SK-N-SH (cell line): ENCODE measurements at regions not wholly inside any gene's neighbourhood (a gene's known extent, or its start where the extent isn't known, plus 50 kb on each side); places are given as distances from the start of the nearest gene placed in this dataset.
"Not testable (repeated sequence)": the region's sequence is repeated elsewhere in the genome, so short reads cannot be mapped to it uniquely, and the experiment has no call there.

ENCODE experiments used
- CTCF ChIA-PET: fragments of 300-600, 350-600 bp; formaldehyde crosslinking; extraction: SDS; loops from one replicate; lab custom pipeline; 2021; lab: Yijun Ruan, JAX
- POLR2A ChIA-PET: fragments of 350-600 bp; sonication (Branson Sonifier 250); formaldehyde crosslinking; extraction: SDS; loops from one replicate; lab custom pipeline; 2020; ENCODE audit warnings: antibody characterized with exemption, inconsistent platforms; lab: Yijun Ruan, JAX
- DNase-seq: peaks from one replicate; pipeline ENCODE4 v3.0.0; 2012
- H2AFZ ChIP-seq: fragments of 200-600 bp; sonication (generic); 2 replicates; pipeline ENCODE4 v1.8.1; 2016; ENCODE audit warnings: antibody characterized with exemption, mild to moderate bottlenecking, low read depth
- H3F3A ChIP-seq: fragments of 200-600 bp; sonication (generic); replicated peaks from 2 replicates; pipeline ENCODE3; 2016; ENCODE audit warnings: antibody characterized with exemption, mild to moderate bottlenecking; ENCODE audit not compliant: insufficient read depth
- H3K27ac ChIP-seq, 2 experiments: fragments of 200-500 bp in 1 of 2; fragments of 200-600 bp in 1 of 2; sonication (Bioruptor generic) in 1 of 2; sonication (generic), shearing (Covaris generic) in 1 of 2; 2 replicates each; pipeline versions ENCODE4 v1.5.1 to v1.6.1; 2014 to 2016; ENCODE audit warnings: low read depth in 2 of 2, inconsistent platforms in 1 of 2, low read length in 1 of 2, mild to moderate bottlenecking in 1 of 2, mixed read lengths in 1 of 2
- H3K27me3 ChIP-seq: fragments of 200-600 bp; sonication (generic), shearing (Covaris generic); 2 replicates; pipeline ENCODE4 v1.6.1; 2016; ENCODE audit warnings: mixed run types; ENCODE audit not compliant: insufficient read depth
- H3K36me3 ChIP-seq, 2 experiments: fragments of 200-500 bp in 1 of 2; fragments of 200-600 bp in 1 of 2; sonication (Bioruptor generic) in 1 of 2; sonication (generic) in 1 of 2; replicated peaks in 1 of 2; 2 replicates each; pipeline versions ENCODE3 to v1.5.1; 2014 to 2016; ENCODE audit warnings: low read length in 1 of 2, mild to moderate bottlenecking in 1 of 2; ENCODE audit not compliant: insufficient read depth in 2 of 2, control insufficient read depth in 1 of 2
- H3K4me1 ChIP-seq, 2 experiments: fragments of 200-500 bp in 1 of 2; fragments of 200-600 bp in 1 of 2; sonication (Bioruptor generic) in 1 of 2; sonication (generic), shearing (Covaris generic) in 1 of 2; 2 replicates each; pipeline versions ENCODE4 v1.5.1 to v1.6.1; 2014 to 2016; ENCODE audit warnings: low read depth in 1 of 2, low read length in 1 of 2, mixed run types in 1 of 2; ENCODE audit not compliant: insufficient read depth in 2 of 2, control insufficient read depth in 1 of 2
- H3K4me2 ChIP-seq: fragments of 200-600 bp; sonication (generic), shearing (Covaris generic); 2 replicates; pipeline ENCODE4 v1.6.1; 2017; ENCODE audit warnings: mixed run types
- H3K4me3 ChIP-seq, 2 experiments: fragments of 200-500 bp in 1 of 2; fragments of 200-600 bp in 1 of 2; sonication (Bioruptor generic) in 1 of 2; sonication (generic), shearing (Covaris generic) in 1 of 2; 2 replicates each; pipeline versions ENCODE4 v1.5.1 to v1.8.1; 2014 to 2016; ENCODE audit warnings: low read depth in 2 of 2, inconsistent platforms in 1 of 2, low read length in 1 of 2, mild to moderate bottlenecking in 1 of 2, mixed read lengths in 1 of 2, moderate library complexity in 1 of 2
- H3K79me2 ChIP-seq: fragments of 200-600 bp; sonication (generic); 2 replicates; pipeline ENCODE4 v1.8.1; 2017; ENCODE audit warnings: mild to moderate bottlenecking; ENCODE audit not compliant: insufficient read depth
- H3K9ac ChIP-seq: fragments of 200-600 bp; sonication (generic); 2 replicates; pipeline ENCODE4 v1.6.1; 2017; ENCODE audit warnings: mixed run types
- H3K9me2 ChIP-seq: fragments of 200-600 bp; sonication (generic); 2 replicates; pipeline ENCODE4 v1.6.1; 2017; ENCODE audit warnings: mixed run types
- H3K9me3 ChIP-seq: fragments of 200-600 bp; sonication (generic); 2 replicates; pipeline ENCODE4 v1.6.1; 2017; ENCODE audit warnings: mixed run types, mild to moderate bottlenecking, moderate library complexity
- H4K20me1 ChIP-seq: fragments of 200-600 bp; sonication (generic); 2 replicates; pipeline ENCODE4 v1.6.1; 2017; ENCODE audit warnings: mild to moderate bottlenecking, mixed run types; ENCODE audit not compliant: insufficient read depth
- CHD2 ChIP-seq: fragments of 150-350 bp; IDR thresholded peaks from 2 replicates; pipeline ENCODE4 v1.6.1; 2018; ENCODE audit warnings: low read length; ENCODE audit not compliant: partially characterized antibody
- EP300 ChIP-seq, 2 experiments: IDR thresholded peaks; 2 replicates each; pipeline versions ENCODE4 v1.4.0 to v1.6.1; 2012; ENCODE audit warnings: borderline replicate concordance in 1 of 2, low read depth in 1 of 2, low read length in 1 of 2
- FOSL2 ChIP-seq: IDR thresholded peaks from 2 replicates; pipeline ENCODE4 v1.4.0; 2012; ENCODE audit warnings: low read depth, mild to moderate bottlenecking, moderate library complexity, borderline replicate concordance
- FOXM1 ChIP-seq: IDR thresholded peaks from 2 replicates; pipeline ENCODE4 v1.4.0; 2012; ENCODE audit warnings: low read depth, mild to moderate bottlenecking
- GATA2 ChIP-seq: sonication (generic); formaldehyde crosslinking; IDR thresholded peaks from 2 replicates; pipeline ENCODE4 v1.5.0; 2020; ENCODE audit warnings: mild to moderate bottlenecking, missing genetic modification reagents
- JUND ChIP-seq: IDR thresholded peaks from 2 replicates; pipeline ENCODE4 v1.4.0; 2012
- RCOR1 ChIP-seq: fragments of 150-350 bp; IDR thresholded peaks from 2 replicates; pipeline ENCODE4 v1.6.1; 2017; ENCODE audit warnings: antibody characterized with exemption, low read length
- RFX5 ChIP-seq: IDR thresholded peaks from 2 replicates; pipeline ENCODE4 v1.6.1; 2012; ENCODE audit warnings: mild to moderate bottlenecking, improper control_type of control experiment, low read length
- TCF12 ChIP-seq: IDR thresholded peaks from 2 replicates; pipeline ENCODE4 v1.4.0; 2012
- YY1 ChIP-seq: IDR thresholded peaks from 2 replicates; pipeline ENCODE4 v1.4.0; 2012; ENCODE audit warnings: low read depth, mild to moderate bottlenecking
- WGBS: methylation state at CpG from one replicate; pipeline ENCODE4 v1.1.6; 2017; ENCODE audit warnings: low lambda C conversion rate; 5-methylcytosine and 5-hydroxymethylcytosine counted together
- TF ChIP-seq, protein P1 (sequence below): IDR thresholded peaks from 2 replicates; pipeline ENCODE4 v1.4.0; 2012; ENCODE audit warnings: low read depth, borderline replicate concordance
- TF ChIP-seq, protein P2 (sequence below): IDR thresholded peaks from 2 replicates; pipeline ENCODE4 v1.4.0; 2012; ENCODE audit warnings: low read depth, borderline replicate concordance

DNA sequence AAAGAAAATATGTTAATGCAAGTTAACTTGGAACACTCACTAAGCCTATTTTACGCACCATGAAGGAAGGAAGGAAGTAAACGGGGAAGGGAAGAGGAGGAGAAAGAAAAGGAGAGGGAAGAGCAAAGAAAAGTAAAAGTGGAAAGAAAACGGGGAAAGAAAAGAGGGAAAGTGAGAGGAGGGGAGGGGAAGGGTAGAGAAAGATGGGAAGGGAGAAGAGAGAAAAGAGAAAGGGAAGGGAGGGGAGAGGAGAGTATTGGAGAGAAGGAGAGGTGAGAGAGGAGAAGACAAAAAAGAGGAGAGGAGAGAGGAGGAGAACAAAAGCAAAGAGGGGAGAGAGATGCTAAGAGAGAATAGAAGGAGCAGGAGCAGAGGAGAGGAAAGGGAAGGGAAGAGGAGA, 224.1 kb downstream of the SLITRK2 start:
- H3K27me3 ChIP-seq, result no peaks in the 10 kb centered on the region
- no peaks in the 10 kb centered on the region for H3K79me2 ChIP-seq
- no peaks in the 10 kb centered on the region for H3K36me3 ChIP-seq
- 4% methylated on average over 3 of the region's 3 CpGs for WGBS
- no peaks in the 10 kb centered on the region for H3K4me1 ChIP-seq
- no peak overlapping the region for H3K27ac ChIP-seq
- H3K4me2 ChIP-seq, result no peak overlapping the region
- no peaks in the 10 kb centered on the region for H4K20me1 ChIP-seq
- H3K9ac ChIP-seq, result no peak overlapping the region
- no peak for DNase-seq
- H3K9me3 ChIP-seq, result no peaks in the 10 kb centered on the region
- H2AFZ ChIP-seq, result no peak overlapping the region
- no peaks in the 10 kb centered on the region for H3F3A ChIP-seq
- TF ChIP-seq CHD2 (no peak), RFX5 (no peak), JUND (no peak), TCF12 (no peak)
- TF ChIP-seq, protein P1, sequence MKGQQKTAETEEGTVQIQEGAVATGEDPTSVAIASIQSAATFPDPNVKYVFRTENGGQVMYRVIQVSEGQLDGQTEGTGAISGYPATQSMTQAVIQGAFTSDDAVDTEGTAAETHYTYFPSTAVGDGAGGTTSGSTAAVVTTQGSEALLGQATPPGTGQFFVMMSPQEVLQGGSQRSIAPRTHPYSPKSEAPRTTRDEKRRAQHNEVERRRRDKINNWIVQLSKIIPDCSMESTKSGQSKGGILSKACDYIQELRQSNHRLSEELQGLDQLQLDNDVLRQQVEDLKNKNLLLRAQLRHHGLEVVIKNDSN, result no peak
- H3K4me3 ChIP-seq, result no peak overlapping the region
- ChIA-PET CTCF (no interaction called here), POLR2A (no interaction called here)
- no peaks in the 10 kb centered on the region for H3K9me2 ChIP-seq

DNA sequence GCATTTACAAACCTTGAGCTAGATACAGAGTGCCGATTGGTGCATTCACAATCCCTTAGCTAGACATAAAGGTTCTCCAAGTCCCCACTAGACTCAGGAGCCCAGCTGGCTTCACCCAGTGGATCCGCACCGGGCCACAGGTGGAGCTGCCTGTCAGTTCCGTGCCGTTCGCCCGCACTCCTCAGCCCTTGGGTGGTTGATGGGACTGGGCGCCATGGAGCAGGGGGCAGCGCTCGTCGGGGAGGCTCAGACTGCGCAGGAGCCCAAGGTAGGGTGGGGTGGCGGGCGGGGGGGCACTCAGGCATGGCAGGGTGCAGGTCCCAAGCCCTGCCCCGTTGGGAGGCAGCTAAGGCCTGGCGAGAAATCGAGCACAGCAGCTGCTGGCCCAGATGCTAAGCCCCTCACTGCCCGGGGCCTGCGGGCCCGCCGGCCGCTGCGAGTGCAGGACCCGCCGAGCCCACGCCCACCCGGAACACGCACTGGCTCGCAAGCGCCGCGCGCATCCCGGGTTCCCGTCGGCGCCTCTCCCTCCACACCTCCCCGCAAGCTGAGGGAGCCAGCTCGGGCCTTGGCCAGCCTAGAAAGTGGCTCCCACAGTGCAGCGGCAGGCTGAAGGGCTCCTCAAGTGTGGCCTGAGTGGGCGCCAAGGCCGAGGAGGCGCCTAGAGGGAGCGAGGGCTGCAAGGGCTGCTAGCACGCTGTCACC, 228.5 kb downstream of the SLITRK2 start:
- H3K4me3 ChIP-seq, H3K9me2 ChIP-seq, H3K27me3 ChIP-seq, H3K36me3 ChIP-seq, H3K4me1 ChIP-seq, H3K9ac ChIP-seq, H3K9me3 ChIP-seq, H3K4me2 ChIP-seq, POLR2A ChIA-PET, DNase-seq, H3F3A ChIP-seq, H4K20me1 ChIP-seq, H3K27ac ChIP-seq, CTCF ChIA-PET, H2AFZ ChIP-seq, H3K79me2 ChIP-seq: not testable (repeated sequence)
- 38% methylated on average over 21 of the region's 45 CpGs for WGBS

DNA sequence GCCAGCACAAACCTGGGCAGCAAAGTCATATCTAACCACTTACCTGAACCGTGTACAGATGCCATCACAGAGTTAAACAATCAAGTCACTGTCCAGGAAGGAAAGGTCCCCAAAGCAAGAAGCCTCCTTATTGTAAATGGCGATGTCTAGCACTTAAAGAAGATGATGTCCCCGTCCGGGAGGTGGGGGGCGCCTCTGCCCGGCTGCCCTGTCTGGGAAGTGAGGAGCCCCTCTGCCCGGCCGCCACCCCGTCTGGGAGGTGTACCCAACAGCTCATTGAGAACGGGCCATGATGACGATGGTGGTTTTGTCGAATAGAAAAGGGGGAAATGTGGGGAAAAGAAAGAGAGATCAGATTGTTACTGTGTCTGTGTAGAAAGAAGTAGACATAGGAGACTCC, 231.9 kb downstream of the SLITRK2 start:
- H3K4me3 ChIP-seq, H3K4me1 ChIP-seq, H3K36me3 ChIP-seq, H3K9ac ChIP-seq, DNase-seq, H3K79me2 ChIP-seq, H3F3A ChIP-seq, H2AFZ ChIP-seq, H4K20me1 ChIP-seq, H3K27ac ChIP-seq, CTCF ChIA-PET, H3K9me2 ChIP-seq, H3K27me3 ChIP-seq, H3K9me3 ChIP-seq, POLR2A ChIA-PET, H3K4me2 ChIP-seq: not testable (repeated sequence)
- 5% methylated on average over 8 of the region's 12 CpGs for WGBS

DNA sequence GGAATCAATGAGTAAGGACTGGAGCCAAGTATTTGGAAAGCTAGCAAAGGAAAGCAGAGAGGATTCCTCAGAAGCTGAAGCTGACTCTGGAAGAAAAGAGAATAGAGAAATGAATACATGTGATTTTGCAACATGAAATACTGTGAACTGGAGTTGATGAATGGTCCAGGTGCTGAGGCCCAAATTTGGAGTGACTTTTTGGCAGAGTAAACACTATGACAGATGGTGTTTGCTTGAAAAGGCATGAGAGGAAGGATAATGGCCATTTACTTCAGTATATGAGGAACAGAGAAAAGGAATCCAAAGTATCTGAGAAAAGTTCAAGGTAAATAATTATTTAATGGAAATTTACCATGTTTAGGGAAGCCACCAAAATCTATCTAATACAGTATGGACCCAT, 236.7 kb downstream of the SLITRK2 start:
- no peaks in the 10 kb centered on the region for H3K36me3 ChIP-seq
- H4K20me1 ChIP-seq, result no peaks in the 10 kb centered on the region
- DNase-seq, result no peak
- H3K4me1 ChIP-seq, result no peaks in the 10 kb centered on the region
- H3K4me2 ChIP-seq, result no peak overlapping the region
- ChIA-PET POLR2A (no interaction called here), CTCF (no interaction called here)
- H3K27ac ChIP-seq, result no peak overlapping the region
- H3K79me2 ChIP-seq, result no peaks in the 10 kb centered on the region
- H3K9me2 ChIP-seq, result no peaks in the 10 kb centered on the region
- no peaks in the 10 kb centered on the region for H3K27me3 ChIP-seq
- H3K9ac ChIP-seq, result no peak overlapping the region
- no peak overlapping the region for H3K4me3 ChIP-seq
- H3F3A ChIP-seq, result no peaks in the 10 kb centered on the region
- H3K9me3 ChIP-seq, result no peaks in the 10 kb centered on the region
- H2AFZ ChIP-seq, result no peak overlapping the region
- TF ChIP-seq FOXM1 (no peak), CHD2 (no peak), YY1 (no peak), RCOR1 (no peak), EP300 (IDR thresholded peaks at IDR 0.05; ENCODE audit: borderline replicate concordance in 1 of 2, low read depth in 1 of 2, low read length in 1 of 2) (no peak), RFX5 (no peak), GATA2 (no peak), FOSL2 (no peak)
- TF ChIP-seq, protein P2, sequence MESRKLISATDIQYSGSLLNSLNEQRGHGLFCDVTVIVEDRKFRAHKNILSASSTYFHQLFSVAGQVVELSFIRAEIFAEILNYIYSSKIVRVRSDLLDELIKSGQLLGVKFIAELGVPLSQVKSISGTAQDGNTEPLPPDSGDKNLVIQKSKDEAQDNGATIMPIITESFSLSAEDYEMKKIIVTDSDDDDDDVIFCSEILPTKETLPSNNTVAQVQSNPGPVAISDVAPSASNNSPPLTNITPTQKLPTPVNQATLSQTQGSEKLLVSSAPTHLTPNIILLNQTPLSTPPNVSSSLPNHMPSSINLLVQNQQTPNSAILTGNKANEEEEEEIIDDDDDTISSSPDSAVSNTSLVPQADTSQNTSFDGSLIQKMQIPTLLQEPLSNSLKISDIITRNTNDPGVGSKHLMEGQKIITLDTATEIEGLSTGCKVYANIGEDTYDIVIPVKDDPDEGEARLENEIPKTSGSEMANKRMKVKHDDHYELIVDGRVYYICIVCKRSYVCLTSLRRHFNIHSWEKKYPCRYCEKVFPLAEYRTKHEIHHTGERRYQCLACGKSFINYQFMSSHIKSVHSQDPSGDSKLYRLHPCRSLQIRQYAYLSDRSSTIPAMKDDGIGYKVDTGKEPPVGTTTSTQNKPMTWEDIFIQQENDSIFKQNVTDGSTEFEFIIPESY, result no peak
